HG03558 (cell line): ENCODE measurements at regions not wholly inside any gene's neighbourhood (a gene's known extent, or its start where the extent isn't known, plus 50 kb on each side); places are given as distances from the start of the nearest gene placed in this dataset.

Experiments used
- ATAC-seq: cut with Tn5 transposase; IDR thresholded peaks from one replicate; pipeline ENCODE4 v1.9.1; 2021; ENCODE audit warnings: moderate number of reproducible peaks; ENCODE audit not compliant: unreplicated experiment; ENCODE audit errors: extremely low read depth

DNA sequence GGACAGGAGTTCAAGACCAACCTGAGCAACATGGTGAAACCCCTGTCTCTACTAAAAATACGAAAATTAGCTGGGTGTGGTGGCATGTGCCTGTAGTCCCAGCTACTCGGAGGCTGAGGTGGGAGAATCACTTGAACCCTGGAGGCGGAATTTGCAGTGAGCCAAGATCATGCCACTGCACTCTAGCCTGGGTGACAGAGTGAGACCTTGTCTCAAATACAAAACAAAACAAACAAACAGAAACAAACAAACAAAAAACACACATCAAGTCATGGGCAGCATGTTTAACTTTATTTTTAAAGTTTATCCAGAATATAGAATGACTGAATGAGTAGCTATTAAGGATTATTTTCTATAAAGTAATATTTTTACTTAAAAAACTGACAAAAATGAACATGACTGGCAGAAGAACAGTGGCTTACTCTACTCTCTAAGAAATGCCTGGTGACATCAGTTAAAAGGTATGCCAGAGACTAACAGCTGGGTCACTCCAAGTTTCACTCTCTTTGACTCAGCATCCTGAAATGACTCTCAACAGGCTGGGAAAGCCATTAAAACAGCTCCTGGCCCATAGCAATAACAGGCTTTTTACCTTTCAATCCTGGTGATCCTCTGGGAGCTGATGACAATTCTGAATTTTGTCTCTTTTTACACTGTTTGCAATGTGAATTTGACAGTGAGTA, 66.1 kb upstream of the FOXN2 start:
- ATAC-seq, result peak; percentile 95

DNA sequence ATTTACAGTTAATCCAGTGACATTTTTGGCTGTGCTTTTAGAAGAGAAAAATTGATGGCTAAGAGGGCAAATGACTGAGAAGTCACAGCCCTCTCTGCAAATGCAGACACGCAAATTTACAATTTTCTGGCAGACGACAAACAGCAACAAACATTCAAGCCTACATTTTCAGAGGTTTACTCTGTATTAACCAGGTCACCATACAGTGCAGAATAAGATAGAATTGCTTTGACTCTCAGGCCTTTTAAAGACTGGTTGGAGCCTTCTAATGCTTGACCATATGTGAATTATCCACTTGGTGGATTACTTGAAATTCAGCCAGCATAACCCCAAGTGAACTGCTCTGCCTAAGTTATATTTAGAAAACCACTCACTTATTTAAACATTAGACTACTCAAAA, 65.5 kb upstream of the FOXN2 start:
- no peak for ATAC-seq

DNA sequence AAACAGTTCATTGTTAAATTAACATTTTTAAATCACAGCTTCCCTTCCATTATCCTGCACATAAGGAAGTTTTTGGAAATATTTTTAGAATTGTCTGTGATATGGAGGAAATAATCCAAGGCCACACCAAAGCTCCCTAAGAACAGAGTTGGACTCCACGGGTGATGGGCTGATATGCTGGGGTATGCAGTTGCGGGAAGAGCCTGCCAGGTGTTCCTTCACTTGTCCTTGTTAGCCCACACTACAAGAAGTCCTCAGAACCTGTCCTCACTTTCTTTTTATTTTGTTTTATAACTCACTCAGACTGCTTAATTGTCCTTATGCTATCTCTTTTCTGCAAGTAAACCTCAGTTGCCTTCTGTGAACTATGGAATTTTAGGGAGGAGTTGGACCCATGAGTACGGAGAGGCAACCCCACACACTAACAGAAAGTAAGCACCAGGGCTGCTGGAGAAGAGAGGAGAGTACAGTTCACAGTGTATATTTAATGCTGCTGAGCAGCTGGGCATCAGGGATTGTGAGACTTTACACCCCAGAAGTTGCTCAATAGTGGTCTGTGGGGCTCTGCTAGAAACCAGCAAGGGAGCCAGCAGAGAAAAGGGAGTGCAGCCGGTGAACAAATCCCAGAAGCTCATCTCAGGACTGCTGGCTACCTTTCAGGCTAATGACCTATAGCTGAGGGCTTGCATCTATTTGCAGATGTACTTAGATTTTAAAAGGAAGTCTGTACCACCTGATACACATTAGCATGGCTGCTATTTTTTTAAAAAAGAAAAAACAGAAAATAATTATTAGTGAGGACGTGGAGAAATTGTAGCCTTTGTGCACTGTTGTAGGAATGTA, 64.6 kb upstream of the FOXN2 start:
- no peak for ATAC-seq

DNA sequence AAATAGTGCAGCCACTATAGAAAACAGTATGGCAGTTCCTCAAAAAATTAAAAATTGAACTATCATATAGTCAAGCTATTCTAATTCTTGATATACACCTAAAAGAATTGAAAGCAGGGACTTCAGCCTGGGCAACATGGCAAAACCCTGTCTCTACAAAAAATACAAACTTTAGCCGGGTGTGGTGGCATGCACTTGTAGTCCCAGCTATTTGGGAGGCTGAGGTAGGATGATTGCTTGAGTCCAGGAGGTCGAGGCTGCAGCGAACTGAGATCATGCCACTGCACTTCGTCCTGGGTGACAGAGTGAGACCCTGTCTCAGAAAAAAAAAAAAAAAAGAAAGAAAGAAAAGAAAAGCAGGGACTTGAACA, 64.0 kb upstream of the FOXN2 start:
- no peak for ATAC-seq

DNA sequence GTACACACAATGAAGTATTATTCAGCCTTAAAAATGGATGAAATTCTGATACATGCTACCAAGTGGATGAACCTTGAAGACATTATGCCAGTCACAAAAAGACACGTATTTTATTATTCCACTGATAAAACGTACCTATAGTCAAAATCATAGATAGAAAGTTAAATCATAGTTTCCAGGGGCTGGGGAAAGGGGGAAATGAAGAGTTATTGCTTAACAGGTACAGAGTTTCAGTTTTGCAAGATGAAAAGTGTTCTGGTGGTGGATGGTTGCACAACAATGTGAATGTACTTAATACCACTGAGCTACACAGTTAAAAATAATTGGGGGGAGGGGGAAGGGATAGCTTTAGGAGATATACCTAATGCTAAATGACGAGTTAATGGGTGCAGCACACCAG, 63.5 kb upstream of the FOXN2 start:
- no peak for ATAC-seq

DNA sequence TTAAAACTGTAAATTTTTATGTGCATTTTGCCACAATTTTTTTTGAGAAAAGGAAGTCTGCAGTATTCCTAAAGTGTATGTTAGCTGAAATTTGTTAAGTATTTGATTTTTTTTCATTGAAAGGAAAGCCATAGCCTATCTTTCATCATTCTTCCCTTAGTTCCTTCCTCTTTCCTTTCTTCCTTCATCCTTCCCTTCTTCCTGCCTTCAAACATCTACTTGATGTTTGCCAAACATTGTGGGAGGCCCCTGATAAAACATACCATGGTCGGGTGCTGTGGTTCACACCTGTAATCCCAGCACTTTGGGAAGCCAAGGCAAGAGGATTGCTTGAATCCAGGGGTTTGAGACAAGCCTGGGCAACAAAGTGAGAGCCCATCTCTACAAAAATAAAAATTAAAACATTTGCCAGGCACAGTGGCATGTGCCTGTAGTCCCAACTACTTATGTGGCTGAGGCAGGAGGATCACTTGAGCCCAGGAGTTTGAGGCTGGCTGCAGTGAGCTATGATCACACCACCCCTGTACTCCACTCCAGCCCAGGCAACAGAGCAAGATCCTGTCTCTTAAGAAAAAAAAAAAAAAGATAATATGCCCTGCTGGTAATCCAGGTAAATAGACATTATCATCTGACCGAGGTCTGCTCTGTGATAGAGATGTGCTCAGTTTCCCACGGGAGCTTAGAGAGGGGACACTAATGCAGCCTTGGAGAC, 62.9 kb upstream of the FOXN2 start:
- ATAC-seq, result no peak

DNA sequence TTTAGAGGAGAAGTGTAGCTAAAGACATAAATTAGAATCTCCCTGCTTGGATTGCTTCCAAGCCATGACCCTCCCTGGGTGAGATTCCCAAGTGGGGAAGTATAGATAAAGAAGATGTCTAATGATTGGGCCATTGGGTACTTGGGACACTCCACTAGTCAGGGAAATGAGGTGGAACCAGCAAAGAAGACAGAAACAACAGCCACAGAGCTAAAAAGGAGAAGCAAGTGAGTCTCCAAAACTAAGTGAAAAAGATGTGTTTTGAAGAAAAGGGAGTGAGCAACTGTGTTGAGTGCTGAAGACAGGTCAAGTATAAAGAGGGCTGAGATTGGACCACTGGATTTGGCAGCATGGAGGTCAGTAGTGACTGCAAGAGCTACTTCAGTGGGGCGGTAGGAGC, 61.2 kb upstream of the FOXN2 start:
- no peak for ATAC-seq

DNA sequence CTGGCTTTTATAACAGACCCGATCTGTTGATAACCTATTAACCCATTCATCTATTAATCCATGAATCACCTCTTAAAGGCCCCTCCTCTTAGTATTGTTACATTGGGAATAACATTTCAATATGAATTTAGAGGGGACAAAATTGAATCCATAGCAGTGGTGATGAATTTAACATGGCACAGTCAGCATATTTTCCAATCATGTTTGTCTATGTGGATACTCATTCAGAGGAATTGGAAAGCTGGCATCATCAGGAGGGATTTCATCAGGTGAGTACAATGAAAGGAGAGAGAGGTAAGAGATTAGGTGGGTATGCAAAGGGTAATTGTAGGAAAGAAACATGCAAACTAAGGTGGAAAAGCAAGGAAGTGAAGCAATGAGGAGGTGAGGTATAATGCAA, 59.6 kb upstream of the FOXN2 start:
- no peak for ATAC-seq

DNA sequence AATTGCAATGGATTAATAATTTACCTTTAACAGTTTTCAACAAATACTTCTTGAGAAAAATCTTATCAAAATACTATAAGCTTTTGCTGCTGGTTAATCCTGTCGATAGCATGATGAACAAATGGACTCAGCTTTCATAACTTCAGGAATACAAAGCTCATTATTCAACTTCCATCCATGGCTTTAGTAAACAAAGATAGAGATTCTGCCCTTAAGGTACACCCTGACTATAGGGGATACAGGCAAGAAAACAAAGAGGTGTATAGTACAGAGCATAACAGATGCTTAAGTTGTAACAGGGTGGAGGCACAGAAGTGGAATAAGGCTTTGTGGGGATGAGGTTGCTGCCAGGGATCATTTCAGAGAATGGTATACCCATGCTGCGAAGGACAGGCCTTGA, 57.0 kb upstream of the FOXN2 start:
- no peak for ATAC-seq

DNA sequence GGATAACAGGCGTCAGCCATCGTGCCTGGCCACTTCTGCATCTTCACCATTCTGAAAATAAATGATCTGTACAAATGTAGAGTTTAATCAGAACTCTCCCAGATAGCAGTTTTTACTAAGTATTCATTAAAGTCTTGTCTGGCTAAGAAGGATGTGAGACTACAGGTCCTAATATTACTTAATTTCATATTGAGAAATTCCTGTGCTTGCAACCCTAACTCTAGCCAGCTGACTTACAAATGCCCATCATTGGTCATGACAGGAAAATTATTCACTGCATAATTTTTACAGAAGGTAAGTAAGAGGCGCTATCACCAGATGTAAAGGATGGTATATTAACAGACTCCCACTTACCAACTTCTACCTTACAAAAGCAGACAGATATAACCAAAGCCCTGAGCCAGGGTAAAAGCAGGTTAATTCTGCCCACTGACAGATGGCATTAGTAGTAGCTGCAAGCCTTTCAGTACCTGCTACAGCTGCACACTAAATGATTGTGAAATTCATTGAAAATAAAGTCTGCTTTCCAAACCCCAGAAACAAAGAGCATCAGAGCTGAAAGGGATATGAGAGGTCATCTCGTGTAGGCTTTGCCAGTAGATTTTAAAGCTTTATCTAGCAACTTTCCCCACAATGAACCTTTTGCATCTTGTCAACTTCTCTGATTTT, 55.9 kb upstream of the FOXN2 start:
- ATAC-seq, result no peak

DNA sequence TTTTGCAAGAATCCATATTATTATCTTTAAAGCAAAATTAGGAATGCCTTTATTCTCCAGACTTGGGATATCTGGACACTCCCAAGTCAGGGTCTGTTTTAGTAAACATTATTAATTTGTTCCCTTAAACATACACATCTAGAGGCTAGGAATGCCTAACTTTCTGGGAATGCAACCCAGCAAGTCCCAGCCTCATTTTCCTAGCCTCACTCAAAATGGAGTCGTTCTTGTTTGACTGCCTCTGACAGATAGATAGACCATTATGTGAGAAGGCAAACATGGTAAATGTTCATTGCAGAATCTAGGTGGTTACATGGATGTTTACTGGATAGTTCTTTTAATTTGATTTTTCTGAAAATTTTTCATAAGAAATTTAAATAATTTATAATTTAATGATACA, 54.7 kb upstream of the FOXN2 start:
- no peak for ATAC-seq

DNA sequence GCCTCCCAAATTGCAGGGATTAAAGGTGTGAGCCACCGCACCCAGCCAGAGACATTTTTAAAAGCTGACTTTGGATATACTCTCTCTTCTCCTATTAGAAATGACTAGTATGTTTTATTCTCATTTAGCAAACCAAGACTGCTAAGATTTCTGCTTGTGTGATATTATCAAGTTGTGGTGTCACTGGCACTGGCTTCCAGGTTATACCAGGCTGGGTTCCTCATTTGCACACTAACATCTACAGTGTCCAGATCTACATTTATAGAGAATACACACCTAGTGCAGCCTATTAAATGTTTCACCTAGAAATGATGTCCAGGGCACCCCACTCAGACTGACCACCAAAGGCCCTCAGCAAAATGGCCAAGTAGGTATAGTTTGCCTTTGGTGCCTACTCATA, 49.9 kb upstream of the FOXN2 start:
- no peak for ATAC-seq
